ENCODE measurements at regions not wholly inside any gene's neighbourhood (a gene's known extent, or its start where the extent isn't known, plus 50 kb on each side); places are given as distances from the start of the nearest gene placed in this dataset.

DNA sequence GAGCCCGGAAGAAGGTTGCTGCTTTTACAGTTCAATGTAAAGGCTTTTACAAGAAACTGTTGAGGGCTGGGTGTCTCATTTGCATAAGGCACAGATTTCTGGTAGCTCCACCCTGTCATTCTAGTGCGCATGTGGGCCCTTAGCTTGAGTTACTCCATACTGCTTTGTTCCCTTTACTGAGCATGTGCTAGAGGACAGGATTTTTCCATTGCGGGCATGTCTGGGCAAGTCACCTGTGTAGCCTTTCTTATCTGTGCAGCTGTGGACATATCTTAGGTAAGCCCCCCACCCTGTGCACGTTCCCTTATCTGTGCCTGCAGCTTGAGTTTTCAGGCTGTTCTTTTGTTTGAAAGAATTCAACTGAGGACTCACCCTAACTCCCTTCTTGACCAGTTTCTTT is 56.2 kb upstream of the ARHGAP5 start (continued):
- TF ChIP-seq, protein P1, sequence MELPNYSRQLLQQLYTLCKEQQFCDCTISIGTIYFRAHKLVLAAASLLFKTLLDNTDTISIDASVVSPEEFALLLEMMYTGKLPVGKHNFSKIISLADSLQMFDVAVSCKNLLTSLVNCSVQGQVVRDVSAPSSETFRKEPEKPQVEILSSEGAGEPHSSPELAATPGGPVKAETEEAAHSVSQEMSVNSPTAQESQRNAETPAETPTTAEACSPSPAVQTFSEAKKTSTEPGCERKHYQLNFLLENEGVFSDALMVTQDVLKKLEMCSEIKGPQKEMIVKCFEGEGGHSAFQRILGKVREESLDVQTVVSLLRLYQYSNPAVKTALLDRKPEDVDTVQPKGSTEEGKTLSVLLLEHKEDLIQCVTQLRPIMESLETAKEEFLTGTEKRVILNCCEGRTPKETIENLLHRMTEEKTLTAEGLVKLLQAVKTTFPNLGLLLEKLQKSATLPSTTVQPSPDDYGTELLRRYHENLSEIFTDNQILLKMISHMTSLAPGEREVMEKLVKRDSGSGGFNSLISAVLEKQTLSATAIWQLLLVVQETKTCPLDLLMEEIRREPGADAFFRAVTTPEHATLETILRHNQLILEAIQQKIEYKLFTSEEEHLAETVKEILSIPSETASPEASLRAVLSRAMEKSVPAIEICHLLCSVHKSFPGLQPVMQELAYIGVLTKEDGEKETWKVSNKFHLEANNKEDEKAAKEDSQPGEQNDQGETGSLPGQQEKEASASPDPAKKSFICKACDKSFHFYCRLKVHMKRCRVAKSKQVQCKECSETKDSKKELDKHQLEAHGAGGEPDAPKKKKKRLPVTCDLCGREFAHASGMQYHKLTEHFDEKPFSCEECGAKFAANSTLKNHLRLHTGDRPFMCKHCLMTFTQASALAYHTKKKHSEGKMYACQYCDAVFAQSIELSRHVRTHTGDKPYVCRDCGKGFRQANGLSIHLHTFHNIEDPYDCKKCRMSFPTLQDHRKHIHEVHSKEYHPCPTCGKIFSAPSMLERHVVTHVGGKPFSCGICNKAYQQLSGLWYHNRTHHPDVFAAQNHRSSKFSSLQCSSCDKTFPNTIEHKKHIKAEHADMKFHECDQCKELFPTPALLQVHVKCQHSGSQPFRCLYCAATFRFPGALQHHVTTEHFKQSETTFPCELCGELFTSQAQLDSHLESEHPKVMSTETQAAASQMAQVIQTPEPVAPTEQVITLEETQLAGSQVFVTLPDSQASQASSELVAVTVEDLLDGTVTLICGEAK (IDR thresholded peaks at IDR 0.05) = no peak
- TF ChIP-seq, protein P1 (CRISPR knock-in tag; IDR thresholded peaks at IDR 0.05) = no peak
- TF ChIP-seq ESRRB (CRISPR knock-in tag; IDR thresholded peaks at IDR 0.05; ENCODE audit: borderline replicate concordance) = no peak
- TF ChIP-seq EWSR1 (IDR thresholded peaks at IDR 0.05; ENCODE audit: borderline replicate concordance, low read depth, partially characterized antibody) = no peak
- TF ChIP-seq TAF15 (IDR thresholded peaks at IDR 0.05; ENCODE audit: low read depth, low read length) = no peak
- no peak for TF ChIP-seq XRCC5 (IDR thresholded peaks at IDR 0.05; ENCODE audit: low read depth, low read length)
- TF ChIP-seq RAD21 (CRISPR knock-in tag; conservative IDR thresholded peaks at IDR 0.05 in 1 of 2, IDR thresholded peaks at IDR 0.05 in 1 of 2) = no peak
- 0 out of 2 replicates have a peak, but pooled peaks have one; percentile 58 for TF ChIP-seq ZFP1 (CRISPR knock-in tag; IDR thresholded peaks at IDR 0.05)
- no peak for TF ChIP-seq RBM39 (optimal IDR thresholded peaks at IDR 0.05; ENCODE audit: low read depth, low read length)
- no peak for TF ChIP-seq SMAD2 (IDR thresholded peaks at IDR 0.05; ENCODE audit: low read depth, low read length)
- no peak for TF ChIP-seq ZNF24 (IDR thresholded peaks at IDR 0.05)
- no peak for TF ChIP-seq CAMTA2 (CRISPR knock-in tag; conservative IDR thresholded peaks at IDR 0.05)
- no peak for TF ChIP-seq ZNF778 (CRISPR knock-in tag; IDR thresholded peaks at IDR 0.05)
- no peak for TF ChIP-seq RBM22 (IDR thresholded peaks at IDR 0.05; ENCODE audit: low read depth, low read length, poor library complexity, severe bottlenecking)
- TF ChIP-seq STAT5A (IDR thresholded peaks at IDR 0.05; ENCODE audit: borderline replicate concordance, low read length) = no peak
- no peak for TF ChIP-seq STAG1 (CRISPR knock-in tag; IDR thresholded peaks at IDR 0.05; ENCODE audit: borderline replicate concordance)
- 0 out of 2 replicates have a peak, but pooled peaks have one; percentile 16 for TF ChIP-seq CEBPB (tag; IDR thresholded peaks at IDR 0.05)
- TF ChIP-seq, protein P2, sequence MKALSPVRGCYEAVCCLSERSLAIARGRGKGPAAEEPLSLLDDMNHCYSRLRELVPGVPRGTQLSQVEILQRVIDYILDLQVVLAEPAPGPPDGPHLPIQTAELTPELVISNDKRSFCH (CRISPR knock-in tag; IDR thresholded peaks at IDR 0.05) = no peak
- TF ChIP-seq, protein P2 (tag; IDR thresholded peaks at IDR 0.05) = peak; percentile 98
- TF ChIP-seq ZNF121 (CRISPR knock-in tag; conservative IDR thresholded peaks at IDR 0.05) = no peak
- no peak for TF ChIP-seq ZBTB8A (IDR thresholded peaks at IDR 0.05; ENCODE audit: partially characterized antibody)
- no peak for TF ChIP-seq MED1 (CRISPR knock-in tag; IDR thresholded peaks at IDR 0.05; ENCODE audit: borderline replicate concordance)
